ENCODE measurements at regions not wholly inside any gene's neighbourhood (a gene's known extent, or its start where the extent isn't known, plus 50 kb on each side); places are given as distances from the start of the nearest gene placed in this dataset.

DNA sequence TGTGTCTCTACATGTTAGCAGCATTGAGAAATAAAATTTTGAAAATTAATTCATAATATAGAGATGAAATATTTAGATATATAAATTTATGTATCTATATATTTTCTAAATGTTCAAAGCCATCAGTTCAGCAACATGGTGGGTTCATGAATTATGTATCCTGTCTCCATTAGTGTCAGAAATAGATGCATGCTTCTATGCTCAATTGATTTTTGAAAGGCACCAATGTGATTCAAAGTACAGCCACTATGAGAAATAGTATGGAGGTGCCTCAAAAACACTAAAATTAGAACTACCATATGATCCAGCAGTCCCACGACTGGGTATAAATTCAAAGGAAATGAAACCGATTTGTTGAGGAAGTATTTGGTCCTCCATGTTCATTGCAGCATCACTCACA, 128.6 kb upstream of the SYN3 start:
- no peak for DNase-seq
- Histone ChIP-seq H3K4me3 (no peak overlapping the region), H3K27me3 (ENCODE audit: control insufficient read depth in 3 of 3, insufficient read depth in 3 of 3, low read length in 2 of 3) (peaks cover 0 to 2% (median 0%) of the 10 kb centered on the region in 3 donors), H3K27ac (ENCODE audit: low read depth in 1 of 2, low read length in 1 of 2) (no peak overlapping the region), H3K9me3 (ENCODE audit: control insufficient read depth in 4 of 4, insufficient read depth in 3 of 4, low read length in 3 of 4) (peaks cover 0 to 6% (median 0%) of the 10 kb centered on the region in 4 donors), H3K4me1 (ENCODE audit: control insufficient read depth in 5 of 5, insufficient read depth in 5 of 5, low read length in 5 of 5) (no peaks in the 10 kb centered on the region), H3K9ac (ENCODE audit: insufficient read depth in 1 of 2, low read length in 2 of 2) (no peak overlapping the region), H3K36me3 (ENCODE audit: control insufficient read depth in 4 of 4, insufficient read depth in 4 of 4, low read length in 4 of 4) (no peaks in the 10 kb centered on the region)
- ATAC-seq (ENCODE audit: insufficient read depth, low FRiP score), result no peak
- TF ChIP-seq, protein P1, sequence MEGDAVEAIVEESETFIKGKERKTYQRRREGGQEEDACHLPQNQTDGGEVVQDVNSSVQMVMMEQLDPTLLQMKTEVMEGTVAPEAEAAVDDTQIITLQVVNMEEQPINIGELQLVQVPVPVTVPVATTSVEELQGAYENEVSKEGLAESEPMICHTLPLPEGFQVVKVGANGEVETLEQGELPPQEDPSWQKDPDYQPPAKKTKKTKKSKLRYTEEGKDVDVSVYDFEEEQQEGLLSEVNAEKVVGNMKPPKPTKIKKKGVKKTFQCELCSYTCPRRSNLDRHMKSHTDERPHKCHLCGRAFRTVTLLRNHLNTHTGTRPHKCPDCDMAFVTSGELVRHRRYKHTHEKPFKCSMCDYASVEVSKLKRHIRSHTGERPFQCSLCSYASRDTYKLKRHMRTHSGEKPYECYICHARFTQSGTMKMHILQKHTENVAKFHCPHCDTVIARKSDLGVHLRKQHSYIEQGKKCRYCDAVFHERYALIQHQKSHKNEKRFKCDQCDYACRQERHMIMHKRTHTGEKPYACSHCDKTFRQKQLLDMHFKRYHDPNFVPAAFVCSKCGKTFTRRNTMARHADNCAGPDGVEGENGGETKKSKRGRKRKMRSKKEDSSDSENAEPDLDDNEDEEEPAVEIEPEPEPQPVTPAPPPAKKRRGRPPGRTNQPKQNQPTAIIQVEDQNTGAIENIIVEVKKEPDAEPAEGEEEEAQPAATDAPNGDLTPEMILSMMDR (IDR thresholded peaks at IDR 0.05; ENCODE audit: control extremely low read depth, extremely low read depth), result no peak
- WGBS, 2 donors, result 79 to 80% methylated on average over 2 of the region's 2 CpGs

DNA sequence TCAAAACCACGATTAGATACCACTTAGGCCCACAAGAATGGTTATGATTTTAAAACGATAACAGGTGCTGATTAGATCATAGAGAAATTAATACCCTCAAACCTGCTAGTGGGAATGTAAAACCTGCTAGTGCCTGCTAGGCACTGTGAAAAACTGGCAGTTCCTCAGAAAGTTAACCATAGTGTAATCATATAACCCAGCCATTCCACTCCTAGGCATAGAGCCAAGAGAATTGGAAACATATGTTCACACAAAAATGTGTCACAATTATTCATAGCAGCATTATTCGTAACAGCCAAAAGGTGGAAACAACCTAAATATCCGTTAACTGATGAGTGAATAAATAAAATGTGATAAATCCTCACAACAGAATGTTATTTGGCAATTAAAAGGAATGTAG, 122.2 kb upstream of the SYN3 start:
- ATAC-seq (ENCODE audit: insufficient read depth, low FRiP score) (no peak), DNase-seq (peak in 1 of 3 donors; percentile 3)
- Histone ChIP-seq H3K4me3 (no peak overlapping the region), H3K36me3 (ENCODE audit: control insufficient read depth in 4 of 4, insufficient read depth in 4 of 4, low read length in 4 of 4) (no peaks in the 10 kb centered on the region), H3K27me3 (ENCODE audit: control insufficient read depth in 3 of 3, insufficient read depth in 3 of 3, low read length in 2 of 3) (no peaks in the 10 kb centered on the region), H3K27ac (ENCODE audit: low read depth in 1 of 2, low read length in 1 of 2) (no peak overlapping the region), H3K4me1 (ENCODE audit: control insufficient read depth in 5 of 5, insufficient read depth in 5 of 5, low read length in 5 of 5) (no peaks in the 10 kb centered on the region), H3K9me3 (ENCODE audit: control insufficient read depth in 4 of 4, insufficient read depth in 3 of 4, low read length in 3 of 4) (no peaks in the 10 kb centered on the region), H3K9ac (ENCODE audit: insufficient read depth in 1 of 2, low read length in 2 of 2) (no peak overlapping the region)
- WGBS, 2 donors, result 83 to 90% methylated on average over 4 of the region's 4 CpGs
- TF ChIP-seq, protein P1 (IDR thresholded peaks at IDR 0.05; ENCODE audit: control extremely low read depth, extremely low read depth), result no peak

DNA sequence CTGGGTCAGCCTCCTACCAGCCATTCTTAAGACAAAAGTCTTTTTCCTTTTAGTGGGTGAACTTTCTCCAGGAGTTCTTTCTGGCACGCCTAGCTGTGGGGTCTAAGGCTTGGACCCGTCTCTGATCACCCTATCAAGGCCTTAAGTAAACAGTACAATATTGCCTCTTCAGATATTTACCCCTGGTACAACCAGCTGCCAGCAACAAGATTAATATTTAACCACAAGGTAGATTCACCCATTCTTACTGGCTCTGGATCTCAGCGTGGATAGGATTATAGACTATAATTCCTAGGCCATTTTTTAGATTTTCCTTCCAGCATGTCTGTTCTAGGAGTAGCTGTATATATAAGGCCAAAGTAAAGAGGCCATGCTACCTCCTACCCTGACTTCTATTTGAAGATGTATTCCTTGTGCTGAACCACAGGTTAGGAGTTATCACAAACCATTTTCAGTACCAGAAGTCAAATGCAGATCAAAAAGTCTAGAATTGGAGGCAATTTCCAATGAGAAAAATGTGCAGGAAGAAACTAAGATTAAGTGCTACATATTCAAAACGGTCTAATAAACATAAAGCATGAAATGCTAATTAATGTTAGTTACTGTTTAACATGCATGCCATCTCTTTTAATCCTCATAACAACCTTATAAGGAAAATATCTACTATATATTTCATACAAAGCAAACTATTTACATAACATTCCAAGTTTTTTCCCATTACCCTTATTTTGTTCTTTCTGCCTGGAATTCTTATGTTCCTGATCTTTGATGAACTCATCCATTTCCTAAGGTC, 110.0 kb upstream of the SYN3 start:
- no peak overlapping the region for H3K4me3 ChIP-seq
- TF ChIP-seq, protein P1 (IDR thresholded peaks at IDR 0.05; ENCODE audit: control extremely low read depth, extremely low read depth), result no peak
- ATAC-seq (ENCODE audit: insufficient read depth, low FRiP score), result no peak
- H3K36me3 ChIP-seq (ENCODE audit: control insufficient read depth in 4 of 4, insufficient read depth in 4 of 4, low read length in 4 of 4), result no peaks in the 10 kb centered on the region
- no peaks in the 10 kb centered on the region for H3K27me3 ChIP-seq (ENCODE audit: control insufficient read depth in 3 of 3, insufficient read depth in 3 of 3, low read length in 2 of 3)
- peaks cover 0 to 8% (median 0%) of the 10 kb centered on the region in 5 donors for H3K4me1 ChIP-seq (ENCODE audit: control insufficient read depth in 5 of 5, insufficient read depth in 5 of 5, low read length in 5 of 5)
- H3K27ac ChIP-seq (ENCODE audit: low read depth in 1 of 2, low read length in 1 of 2), result no peak overlapping the region
- no peak overlapping the region for H3K9ac ChIP-seq (ENCODE audit: insufficient read depth in 1 of 2, low read length in 2 of 2)
- no peak for DNase-seq
- peaks cover 0 to 7% (median 3%) of the 10 kb centered on the region in 4 donors for H3K9me3 ChIP-seq (ENCODE audit: control insufficient read depth in 4 of 4, insufficient read depth in 3 of 4, low read length in 3 of 4)
- WGBS, 2 donors, result 54 to 69% methylated on average over 4 of the region's 4 CpGs
